DOHH2 (cell line): ENCODE measurements at regions not wholly inside any gene's neighbourhood (a gene's known extent, or its start where the extent isn't known, plus 50 kb on each side); places are given as distances from the start of the nearest gene placed in this dataset.

Source experiments
- H3F3A ChIP-seq: fragments of 200-600 bp; sonication (generic), shearing (Covaris generic); 2 replicates; pipeline ENCODE4 v1.6.0; 2016; ENCODE audit warnings: antibody characterized with exemption, mild to moderate bottlenecking; ENCODE audit not compliant: control insufficient read depth, insufficient read depth
- H3K27ac ChIP-seq: fragments of 200-600 bp; sonication (generic); 2 replicates; pipeline ENCODE4 v1.5.1; 2014; ENCODE audit warnings: low read depth, mild to moderate bottlenecking, low read length, moderate library complexity
- H3K27me3 ChIP-seq: fragments of 200-600 bp; sonication (generic); 2 replicates; pipeline ENCODE4 v1.6.1; 2014; ENCODE audit warnings: mild to moderate bottlenecking, low read length, mixed read lengths; ENCODE audit not compliant: control insufficient read depth
- H3K36me3 ChIP-seq: fragments of 200-600 bp; sonication (generic); 2 replicates; pipeline ENCODE4 v1.6.1; 2014; ENCODE audit warnings: mild to moderate bottlenecking, low read length, moderate library complexity, mixed read lengths; ENCODE audit not compliant: control insufficient read depth
- H3K4me1 ChIP-seq: fragments of 200-600 bp; sonication (generic); 2 replicates; pipeline ENCODE4 v1.6.1; 2014; ENCODE audit warnings: mild to moderate bottlenecking, low read length, mixed read lengths; ENCODE audit not compliant: control insufficient read depth
- H3K4me2 ChIP-seq: fragments of 200-600 bp; sonication (generic); 2 replicates; pipeline ENCODE4 v1.6.0; 2014; ENCODE audit warnings: mild to moderate bottlenecking, low read length, moderate library complexity
- H3K4me3 ChIP-seq: fragments of 200-600 bp; sonication (generic); 2 replicates; pipeline ENCODE4 v1.5.1; 2014; ENCODE audit warnings: mild to moderate bottlenecking, low read length, mixed read lengths
- H3K79me2 ChIP-seq: fragments of 200-600 bp; sonication (generic); 2 replicates; pipeline ENCODE4 v1.6.1; 2014; ENCODE audit warnings: mild to moderate bottlenecking, low read length, mixed read lengths; ENCODE audit not compliant: control insufficient read depth
- H3K9me2 ChIP-seq: fragments of 200-600 bp; sonication (generic); replicated peaks from 2 replicates; pipeline ENCODE4 v1.6.1; 2014; ENCODE audit warnings: mild to moderate bottlenecking, low read length, mixed read lengths; ENCODE audit not compliant: control insufficient read depth
- H3K9me3 ChIP-seq: fragments of 200-600 bp; sonication (generic); 2 replicates; pipeline ENCODE4 v1.6.1; 2014; ENCODE audit warnings: antibody characterized with exemption, low read length, mixed read lengths; ENCODE audit not compliant: control insufficient read depth, insufficient read depth
- H4K20me1 ChIP-seq: fragments of 200-600 bp; sonication (generic); 2 replicates; pipeline ENCODE4 v1.6.0; 2014; ENCODE audit warnings: low read depth, mild to moderate bottlenecking, antibody characterized with exemption, low read length, moderate library complexity; ENCODE audit not compliant: control insufficient read depth, insufficient read depth
- CTCF ChIP-seq: fragments of 200-600 bp; sonication (generic); IDR thresholded peaks from one replicate; pipeline ENCODE4 v1.5.1; 2014; ENCODE audit warnings: antibody characterized with exemption, mild to moderate bottlenecking, low read depth, low read length; ENCODE audit not compliant: poor library complexity, severe bottlenecking
- EZH2phosphoT487 ChIP-seq: fragments of 200-600 bp; sonication (generic); IDR thresholded peaks from 2 replicates; pipeline ENCODE4 v1.6.1; 2017; ENCODE audit warnings: borderline replicate concordance, mild to moderate bottlenecking, antibody characterized with exemption, low read length, moderate library complexity, mixed read lengths

- Histone ChIP-seq H3K9me3 (peaks cover 12% of the 10 kb centered on the region; the same call in 1 of the 2 replicates), H3K4me3 (no peak overlapping the region), H3F3A (no peaks in the 10 kb centered on the region), H3K9me2 (no peaks in the 10 kb centered on the region), H3K4me1 (no peaks in the 10 kb centered on the region), H3K4me2 (no peak overlapping the region), H3K79me2 (no peaks in the 10 kb centered on the region), H3K27me3 (no peaks in the 10 kb centered on the region), H4K20me1 (no peaks in the 10 kb centered on the region), H3K27ac (no peak overlapping the region), H3K36me3 (no peaks in the 10 kb centered on the region)
- no peak for TF ChIP-seq EZH2phosphoT487
- no peak for TF ChIP-seq CTCF
Observed at GRCh38 chr10:130790339-130790738, 521.2 kb downstream of the TCERG1L start.

GRCh38 chr10:130792096-130792845 is 519.2 kb downstream of the TCERG1L start:
- no peaks in the 10 kb centered on the region for H3K36me3 ChIP-seq
- no peaks in the 10 kb centered on the region for H3K4me1 ChIP-seq
- no peak for TF ChIP-seq CTCF
- no peak for TF ChIP-seq EZH2phosphoT487
- no peak overlapping the region for H3K27ac ChIP-seq
- H3K9me3 ChIP-seq: peaks cover 12% of the 10 kb centered on the region; the same call in 1 of the 2 replicates
- no peak overlapping the region for H3K4me2 ChIP-seq
- H3K79me2 ChIP-seq: no peaks in the 10 kb centered on the region
- no peaks in the 10 kb centered on the region for H3K27me3 ChIP-seq
- no peaks in the 10 kb centered on the region for H4K20me1 ChIP-seq
- H3K4me3 ChIP-seq: no peak overlapping the region
- H3K9me2 ChIP-seq: no peaks in the 10 kb centered on the region
- no peaks in the 10 kb centered on the region for H3F3A ChIP-seq

GRCh38 chr10:130795819-130796218 is 515.7 kb downstream of the TCERG1L start:
- no peak overlapping the region for H3K4me2 ChIP-seq
- H3K36me3 ChIP-seq: no peaks in the 10 kb centered on the region
- no peaks in the 10 kb centered on the region for H3F3A ChIP-seq
- no peaks in the 10 kb centered on the region for H4K20me1 ChIP-seq
- peaks cover 8% of the 10 kb centered on the region; the same call in 1 of the 2 replicates for H3K9me3 ChIP-seq
- H3K4me3 ChIP-seq: no peak overlapping the region
- no peak for TF ChIP-seq EZH2phosphoT487
- no peaks in the 10 kb centered on the region for H3K9me2 ChIP-seq
- no peaks in the 10 kb centered on the region for H3K4me1 ChIP-seq
- no peak overlapping the region for H3K27ac ChIP-seq
- H3K79me2 ChIP-seq: no peaks in the 10 kb centered on the region
- H3K27me3 ChIP-seq: no peaks in the 10 kb centered on the region

GRCh38 chr10:130799532-130799931 is 512.0 kb downstream of the TCERG1L start:
- Histone ChIP-seq H3K4me3 (no peak overlapping the region), H3K4me2 (no peak overlapping the region), H3K27me3 (no peaks in the 10 kb centered on the region), H3K9me2 (no peaks in the 10 kb centered on the region), H4K20me1 (no peaks in the 10 kb centered on the region), H3F3A (no peaks in the 10 kb centered on the region), H3K9me3 (no peaks in the 10 kb centered on the region), H3K4me1 (no peaks in the 10 kb centered on the region), H3K27ac (no peak overlapping the region), H3K36me3 (no peaks in the 10 kb centered on the region), H3K79me2 (no peaks in the 10 kb centered on the region)
- no peak for TF ChIP-seq CTCF
- TF ChIP-seq EZH2phosphoT487: no peak
